GM19351 (cell line): ENCODE measurements at regions not wholly inside any gene's neighbourhood (a gene's known extent, or its start where the extent isn't known, plus 50 kb on each side); places are given as distances from the start of the nearest gene placed in this dataset.

Experiments
- ATAC-seq: cut with Tn5 transposase; IDR thresholded peaks from one replicate; pipeline ENCODE4 v1.9.1; 2021; ENCODE audit warnings: mild to moderate bottlenecking, moderate library complexity; ENCODE audit not compliant: unreplicated experiment

DNA sequence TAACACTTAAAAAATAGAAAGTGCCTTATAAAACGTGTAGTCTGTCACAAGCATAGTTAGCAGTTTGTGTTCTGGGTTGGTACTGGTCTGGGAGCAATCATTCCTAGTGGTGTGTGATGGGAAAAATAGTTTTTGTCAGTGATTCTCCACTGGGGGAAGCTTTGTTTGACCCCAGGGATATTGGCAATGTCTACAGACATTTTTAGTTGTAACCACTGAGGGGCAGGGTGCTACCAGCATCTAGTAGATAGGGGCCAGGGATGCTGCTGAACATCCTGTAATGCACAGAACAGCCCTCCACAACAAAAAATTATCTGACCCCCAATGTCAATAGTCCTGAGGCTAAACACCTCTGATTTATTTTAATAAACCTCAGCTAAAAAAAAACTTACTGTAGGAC lies 51.6 kb upstream of the CREB5 start:
- ATAC-seq = no peak

DNA sequence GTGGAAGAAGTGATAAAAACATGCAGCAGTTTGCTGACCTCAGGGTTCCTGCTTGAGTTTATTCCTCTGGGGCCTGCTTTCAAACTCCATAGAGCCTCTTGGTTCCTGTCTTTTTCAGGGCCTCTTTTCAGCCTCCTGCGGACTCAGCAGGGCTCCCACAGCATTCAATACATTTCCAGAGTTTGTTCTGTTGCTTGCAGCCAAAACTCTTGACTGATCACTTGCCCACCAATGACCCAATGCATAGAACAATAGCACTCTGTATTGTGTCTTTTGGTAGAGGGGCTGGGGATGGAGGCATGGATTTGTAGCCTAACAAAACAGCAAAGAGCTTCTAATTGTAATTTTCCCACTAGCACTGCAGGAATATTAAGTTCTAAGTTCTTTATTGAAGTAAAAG lies 50.8 kb upstream of the CREB5 start:
- ATAC-seq = no peak

DNA sequence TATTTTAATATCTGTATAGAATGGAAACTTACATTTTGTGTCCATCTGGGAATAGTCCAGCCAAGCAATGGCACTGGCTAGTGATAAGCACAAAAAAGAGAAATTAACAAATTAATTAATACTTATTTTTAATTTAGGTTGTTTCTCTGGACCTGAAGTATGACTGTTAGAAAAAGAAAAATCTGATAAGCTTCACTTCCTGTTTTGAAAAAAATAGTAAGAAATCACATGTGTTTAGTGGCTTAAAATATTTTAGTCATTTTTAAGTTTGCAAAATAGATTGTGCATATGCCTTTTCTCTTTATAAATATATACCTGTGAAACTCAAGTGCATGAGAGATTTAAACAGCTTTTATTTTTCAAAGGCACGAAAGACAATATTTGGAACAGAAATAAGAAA lies 50.1 kb upstream of the CREB5 start:
- ATAC-seq = no peak
